NB4 (cell line): ENCODE measurements at regions not wholly inside any gene's neighbourhood (a gene's known extent, or its start where the extent isn't known, plus 50 kb on each side); places are given as distances from the start of the nearest gene placed in this dataset.

Source experiments
- DNase-seq: peaks from one replicate; pipeline ENCODE4 v3.0.0; 2010; ENCODE audit warnings: low read depth
- H3K4me3 ChIP-seq: one replicate; pipeline ENCODE4 v1.5.1; 2011; ENCODE audit warnings: mild to moderate bottlenecking, low read depth, low read length, moderate library complexity
- CTCF ChIP-seq: IDR thresholded peaks from one replicate; pipeline ENCODE4 v1.5.1; 2012; ENCODE audit warnings: low read depth, low read length
- MAX ChIP-seq: IDR thresholded peaks from 2 replicates; pipeline ENCODE4 v1.6.1; 2011; ENCODE audit warnings: low read depth, low read length
- MYC ChIP-seq: IDR thresholded peaks from 2 replicates; pipeline ENCODE4 v1.6.1; 2011; ENCODE audit warnings: low read depth, low read length
- POLR2A ChIP-seq: IDR thresholded peaks from 2 replicates; pipeline ENCODE4 v1.6.1; 2011; ENCODE audit warnings: mild to moderate bottlenecking; ENCODE audit not compliant: insufficient read length; ENCODE audit errors: extremely low read depth

- TF ChIP-seq MAX (no peak), POLR2A (no peak), CTCF (no peak), MYC (no peak)
- H3K4me3 ChIP-seq = no peak overlapping the region
- no peak for DNase-seq
Observed at GRCh38 chr1:3984586-3984985, 84.5 kb upstream of the C1orf174 start.

- DNase-seq = no peak
- no peak overlapping the region for H3K4me3 ChIP-seq
- no peak for TF ChIP-seq MYC
- TF ChIP-seq CTCF = no peak
- TF ChIP-seq POLR2A = no peak
- TF ChIP-seq MAX = no peak
Observed at GRCh38 chr1:3986686-3987218, 86.7 kb upstream of the C1orf174 start.

- no peak for DNase-seq
- H3K4me3 ChIP-seq = no peak overlapping the region
- TF ChIP-seq POLR2A (no peak), MYC (no peak), CTCF (no peak), MAX (no peak)
Observed at GRCh38 chr1:3987669-3988235, 87.7 kb upstream of the C1orf174 start.

GRCh38 chr1:3988431-3988830 lies 88.4 kb upstream of the C1orf174 start:
- DNase-seq = no peak
- no peak overlapping the region for H3K4me3 ChIP-seq
- no peak for TF ChIP-seq CTCF

- no peak overlapping the region for H3K4me3 ChIP-seq
- DNase-seq = no peak
- TF ChIP-seq POLR2A (no peak), MYC (no peak), MAX (no peak)
Observed at GRCh38 chr1:3989465-3989864, 89.4 kb upstream of the C1orf174 start.

GRCh38 chr1:3992103-3992556 lies 92.1 kb upstream of the C1orf174 start:
- no peak overlapping the region for H3K4me3 ChIP-seq
- peak; percentile 12 for DNase-seq
- no peak for TF ChIP-seq POLR2A
- no peak for TF ChIP-seq MAX
- TF ChIP-seq MYC = no peak
- no peak for TF ChIP-seq CTCF
